GM20431 (cell line): ENCODE measurements at regions not wholly inside any gene's neighbourhood (a gene's known extent, or its start where the extent isn't known, plus 50 kb on each side); places are given as distances from the start of the nearest gene placed in this dataset.
"Not testable (repeated sequence)": the region's sequence is repeated elsewhere in the genome, so short reads cannot be mapped to it uniquely, and the experiment has no call there.

Experiments
- in situ Hi-C: fragments of 300-500 bp; cut with MseI, MboI; formaldehyde crosslinking; loops from one replicate; pipeline ENCODE4 v1.15.0; 2020; ENCODE audit warnings: low sequenced_read_pairs; ENCODE audit not compliant: unreplicated experiment

GRCh38 chr6:51120016-51120415 lies 301.3 kb downstream of the TFAP2B start:
- in situ Hi-C loops, result no loop called here

DNA sequence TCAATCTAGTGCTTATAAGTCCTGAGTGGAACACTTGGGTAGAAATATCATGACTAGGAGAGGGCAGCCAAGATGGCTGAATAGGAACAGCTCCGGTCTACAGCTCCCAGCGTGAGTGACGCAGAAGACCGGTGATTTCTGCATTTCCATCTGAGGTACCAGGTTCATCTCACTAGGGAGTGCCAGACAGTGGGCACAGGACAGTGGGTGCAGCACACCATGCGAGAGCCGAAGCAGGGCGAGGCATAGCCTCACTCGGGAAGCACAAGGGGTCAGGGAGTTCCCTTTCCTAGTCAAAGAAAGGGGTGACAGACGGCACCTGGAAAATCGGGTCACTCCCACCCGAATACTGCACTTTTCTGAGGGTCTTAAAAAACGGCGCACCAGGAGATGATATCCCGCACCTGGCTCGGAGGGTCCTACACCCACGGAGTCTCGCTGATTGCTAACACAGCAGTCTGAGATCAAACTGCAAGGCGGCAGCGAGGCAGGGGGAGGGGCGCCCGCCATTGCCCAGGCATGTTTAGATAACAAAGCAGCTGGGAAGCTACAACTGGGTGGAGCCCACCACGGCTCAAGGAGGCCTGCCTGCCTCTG lies 302.8 kb downstream of the TFAP2B start:
- in situ Hi-C loops, result not testable (repeated sequence)

DNA sequence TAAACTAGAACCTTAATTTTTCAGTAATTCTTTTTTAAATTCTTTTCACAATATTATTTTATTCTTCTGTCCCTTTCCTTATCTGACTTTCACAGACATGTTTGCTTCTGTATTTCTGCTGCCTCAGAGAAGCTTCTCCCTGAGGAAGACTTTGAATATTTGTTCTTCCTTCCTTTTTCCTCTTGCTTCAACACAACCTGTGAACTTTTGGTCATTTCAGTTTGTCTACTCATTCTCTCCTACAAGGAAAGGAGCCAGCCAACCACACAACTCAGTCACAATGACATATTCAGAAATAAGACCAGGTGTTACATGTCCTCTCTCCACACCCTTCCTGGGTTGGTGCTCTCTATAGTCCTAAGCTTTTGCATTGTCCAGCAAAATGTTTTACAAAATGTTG lies 310.4 kb downstream of the TFAP2B start:
- in situ Hi-C loops, result no loop called here

DNA sequence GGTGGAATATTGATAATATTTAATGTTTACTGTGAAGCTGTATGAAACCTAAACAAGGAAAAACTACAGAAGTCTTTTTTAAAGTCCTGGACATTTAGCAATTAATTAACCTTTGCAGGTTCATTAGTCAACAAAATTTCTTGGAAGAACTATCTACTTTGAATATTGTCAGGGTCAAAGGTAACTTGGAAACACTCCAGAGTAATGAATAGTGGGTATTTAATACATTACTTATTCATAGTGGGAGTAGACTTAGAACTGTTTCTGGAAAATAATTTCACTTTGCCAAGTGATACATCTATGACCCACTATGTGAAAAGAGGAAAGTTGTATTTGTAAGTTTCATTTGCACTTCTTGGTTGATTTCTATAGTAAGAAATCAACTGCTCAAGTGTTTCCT lies 319.1 kb downstream of the TFAP2B start:
- in situ Hi-C loops, result no loop called here

DNA sequence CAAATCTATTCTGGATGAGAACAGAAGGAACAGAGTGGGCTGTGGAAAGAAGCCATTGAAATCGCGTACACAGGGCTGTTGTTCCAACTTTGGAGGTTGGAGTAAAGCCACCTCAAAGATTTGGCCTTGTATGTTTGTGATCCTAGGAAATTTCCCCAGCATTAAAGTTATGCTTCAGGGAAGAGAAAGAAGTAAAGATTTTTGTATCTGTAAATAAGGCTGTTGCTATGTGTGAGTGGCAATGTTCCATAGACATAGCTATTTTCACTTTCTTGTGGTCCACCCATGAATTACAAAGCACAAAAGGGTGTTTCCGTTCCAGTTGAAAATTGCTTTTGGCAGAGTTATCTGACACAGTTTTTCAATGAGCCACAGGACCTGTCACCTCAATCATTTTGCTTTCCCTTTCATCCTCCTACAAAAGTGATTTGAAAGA lies 321.3 kb downstream of the TFAP2B start:
- in situ Hi-C loops, result no loop called here

DNA sequence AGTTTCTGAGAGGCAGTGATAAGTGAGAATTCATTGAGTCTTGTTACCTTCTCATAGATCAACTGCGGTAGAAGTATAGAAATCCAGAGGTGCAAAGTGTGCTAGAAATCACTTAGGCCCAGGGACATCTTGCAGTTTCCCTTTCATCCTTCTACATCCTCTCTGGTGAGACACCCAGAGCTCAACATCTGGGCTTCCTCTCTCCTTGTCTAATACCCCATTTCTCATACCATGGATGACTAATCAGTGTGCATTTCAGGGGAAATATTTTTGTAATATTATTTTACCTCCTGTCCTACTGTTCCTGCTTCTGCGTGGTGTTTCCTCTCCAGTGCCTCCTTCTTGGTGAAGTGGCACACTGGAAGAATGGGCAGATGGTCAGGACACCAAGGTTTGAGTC lies 322.4 kb downstream of the TFAP2B start:
- in situ Hi-C loops, result no loop called here

- in situ Hi-C loops, result no loop called here
Measured at GRCh38 chr6:51147756-51148155, 329.1 kb downstream of the TFAP2B start.

- in situ Hi-C loops, result no loop called here
Measured at GRCh38 chr6:51152594-51152993, 333.9 kb downstream of the TFAP2B start.

- in situ Hi-C loops, result no loop called here
Measured at GRCh38 chr6:51153109-51153508, 334.4 kb downstream of the TFAP2B start.

GRCh38 chr6:51154925-51155324 lies 336.3 kb downstream of the TFAP2B start:
- in situ Hi-C loops, result not testable (repeated sequence)

GRCh38 chr6:51159260-51159659 lies 340.6 kb downstream of the TFAP2B start:
- in situ Hi-C loops, result not testable (repeated sequence)

- in situ Hi-C loops, result no loop called here
Measured at GRCh38 chr6:51161752-51162151, 343.1 kb downstream of the TFAP2B start.

DNA sequence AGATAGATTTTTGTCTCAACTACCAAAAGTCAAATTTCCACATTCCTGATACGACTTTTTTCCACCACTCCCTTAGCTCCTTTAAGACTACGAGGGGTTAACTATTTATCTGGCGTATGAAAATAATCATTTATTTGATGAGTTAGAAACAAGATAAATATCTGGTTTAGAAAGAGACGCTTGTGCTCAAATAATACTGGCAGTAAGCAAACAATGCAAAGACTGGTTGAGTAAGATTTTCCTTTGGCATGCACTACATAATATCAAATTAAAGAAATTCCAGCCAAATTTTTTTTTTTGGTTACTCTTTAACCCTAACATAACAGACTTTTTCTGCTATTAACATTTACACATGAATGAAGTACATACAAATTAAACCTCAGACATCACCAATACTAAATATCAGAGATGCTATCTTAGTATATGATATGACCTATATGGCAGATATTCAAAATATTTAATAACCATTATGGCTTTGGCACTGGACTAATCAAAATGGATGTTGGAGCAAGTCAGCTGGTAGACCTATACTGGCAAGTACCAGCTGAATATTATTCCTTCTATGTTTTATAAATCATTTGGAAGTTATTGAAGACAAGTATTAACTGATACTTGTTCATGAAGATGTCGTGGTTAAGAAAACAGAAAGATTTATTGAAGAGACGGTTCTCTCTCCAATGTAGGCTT lies 345.3 kb downstream of the TFAP2B start:
- in situ Hi-C loops, result no loop called here

DNA sequence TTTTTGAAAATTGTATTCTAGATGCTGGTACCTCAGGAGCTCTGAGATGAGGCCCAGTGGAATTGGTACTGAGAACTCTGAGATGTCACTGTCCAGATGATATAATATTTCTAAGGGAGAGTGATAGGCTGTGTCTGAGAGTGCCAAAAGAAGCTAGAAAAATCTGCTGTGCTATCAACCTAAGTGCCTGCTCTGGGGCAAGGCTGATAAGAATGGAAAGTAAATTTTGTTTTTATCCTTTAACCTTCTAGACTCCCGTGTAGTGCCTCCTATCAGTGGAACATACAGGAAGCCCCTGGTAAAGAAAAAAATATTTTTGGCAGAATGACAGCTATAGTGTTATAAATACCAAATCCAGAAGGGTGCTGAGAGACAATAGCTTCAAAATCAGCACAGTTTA lies 348.2 kb downstream of the TFAP2B start:
- in situ Hi-C loops, result no loop called here

- in situ Hi-C loops, result no loop called here
Measured at GRCh38 chr6:51167468-51167867, 348.8 kb downstream of the TFAP2B start.

DNA sequence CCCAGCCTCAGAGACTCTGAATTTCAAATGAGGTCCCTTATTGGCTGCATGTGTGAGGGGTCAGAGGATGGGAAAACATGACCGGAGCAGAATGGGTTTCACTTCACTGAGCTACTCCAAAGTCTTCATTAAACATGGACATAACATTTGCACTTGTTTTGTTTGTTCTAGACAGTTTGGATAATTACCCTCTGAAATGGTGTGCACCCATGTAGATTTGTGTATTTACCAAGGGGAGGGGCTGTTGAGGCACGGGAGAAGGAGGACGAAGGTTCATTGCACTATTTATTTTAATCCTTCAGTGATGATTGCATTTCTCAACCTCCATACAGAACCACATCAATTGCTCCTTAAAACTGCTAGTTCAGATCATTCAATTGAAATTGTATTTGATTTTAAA lies 364.2 kb downstream of the TFAP2B start:
- in situ Hi-C loops, result no loop called here

DNA sequence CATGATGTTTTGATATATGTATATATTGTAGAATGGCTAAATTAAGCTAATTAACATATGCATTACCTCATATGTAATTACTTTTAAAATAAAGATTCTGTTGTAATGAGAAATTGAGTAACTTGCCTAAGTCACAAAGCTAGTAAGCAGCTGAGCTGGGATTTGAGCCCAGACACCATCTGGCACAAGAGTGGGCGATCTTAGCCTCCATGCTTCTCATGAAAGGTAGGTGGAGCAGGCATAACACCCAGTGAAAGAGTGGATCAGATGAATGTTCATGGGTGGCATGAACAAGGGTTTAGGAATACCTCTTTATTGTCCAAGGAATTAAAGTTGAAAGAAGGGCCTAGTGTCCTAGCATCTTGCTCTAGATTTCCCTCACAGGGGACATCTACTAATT lies 365.4 kb downstream of the TFAP2B start:
- in situ Hi-C loops, result no loop called here

GRCh38 chr6:51193163-51193562 lies 374.5 kb downstream of the TFAP2B start:
- in situ Hi-C loops, result not testable (repeated sequence)

GRCh38 chr6:51199105-51199552 lies 380.5 kb downstream of the TFAP2B start:
- in situ Hi-C loops, result no loop called here

- in situ Hi-C loops, result no loop called here
Measured at GRCh38 chr6:51199733-51200260, 381.1 kb downstream of the TFAP2B start.

- in situ Hi-C loops, result no loop called here
Measured at GRCh38 chr6:51200676-51201075, 382.0 kb downstream of the TFAP2B start.

- in situ Hi-C loops, result not testable (repeated sequence)
Measured at GRCh38 chr6:51202653-51203052, 384.0 kb downstream of the TFAP2B start.
